ENCODE measurements at regions not wholly inside any gene's neighbourhood (a gene's known extent, or its start where the extent isn't known, plus 50 kb on each side); places are given as distances from the start of the nearest gene placed in this dataset.

- TF ChIP-seq ATF2 (IDR thresholded peaks at IDR 0.05; ENCODE audit: low read length) (no peak), TAF1 (IDR thresholded peaks at IDR 0.05; ENCODE audit: borderline replicate concordance, low read depth, low read length) (no peak), CTCF (IDR thresholded peaks at IDR 0.05 in 2 of 3, conservative IDR thresholded peaks at IDR 0.05 in 1 of 3; ENCODE audit: control insufficient read depth in 2 of 3, extremely low read depth in 1 of 3, insufficient read depth in 1 of 3, low read depth in 3 of 3, low read length in 3 of 3) (no peak), STAT3 (IDR thresholded peaks at IDR 0.05; ENCODE audit: low read depth, low read length) (no peak), NR2C2 (IDR thresholded peaks at IDR 0.05; ENCODE audit: borderline replicate concordance, control insufficient read depth, insufficient read length, low read depth) (no peak), SPI1 (IDR thresholded peaks at IDR 0.05; ENCODE audit: borderline replicate concordance, insufficient read depth, low read depth, low read length) (no peak), SMC3 (IDR thresholded peaks at IDR 0.05; ENCODE audit: borderline replicate concordance, low read length) (no peak), GATAD2B (conservative IDR thresholded peaks at IDR 0.05; ENCODE audit: low read depth) (no peak), USF2 (IDR thresholded peaks at IDR 0.05; ENCODE audit: borderline replicate concordance, low read depth, low read length) (no peak), FOXM1 (IDR thresholded peaks at IDR 0.05; ENCODE audit: low read depth, low read length) (no peak), CREB1 (IDR thresholded peaks at IDR 0.05; ENCODE audit: low read depth) (no peak), JUNB (IDR thresholded peaks at IDR 0.05) (no peak), SUZ12 (IDR thresholded peaks at IDR 0.05; ENCODE audit: unreplicated experiment) (no peak), RFX5 (IDR thresholded peaks at IDR 0.05; ENCODE audit: low read depth, low read length) (no peak)
Observed at GRCh38 chr1:10856176-10856683, 59.8 kb upstream of the CASZ1 start.

All from GM12878 (cell line).